Nephron (organoid): ENCODE measurements at regions not wholly inside any gene's neighbourhood (a gene's known extent, or its start where the extent isn't known, plus 50 kb on each side); places are given as distances from the start of the nearest gene placed in this dataset.

ENCODE experiments used
- H3K27ac Mint-ChIP-seq, 3 experiments: 2 replicates each; pipeline ENCODE4 v1.8.0; 2020; ENCODE audit warnings: mixed read lengths in 3 of 3, mild to moderate bottlenecking in 2 of 3, moderate library complexity in 1 of 3
- H3K27me3 Mint-ChIP-seq: 2 replicates; pipeline ENCODE4 v1.8.0; 2021; ENCODE audit warnings: low read depth, mild to moderate bottlenecking, moderate library complexity, mixed read lengths
- H3K36me3 Mint-ChIP-seq: 2 replicates; pipeline ENCODE4 v1.8.0; 2020; ENCODE audit warnings: low read depth, mixed read lengths
- H3K4me1 Mint-ChIP-seq: 2 replicates; pipeline ENCODE4 v1.8.0; 2020; ENCODE audit warnings: mixed read lengths
- H3K4me3 Mint-ChIP-seq, 3 experiments: 2 replicates each; pipeline ENCODE4 v1.8.0; 2020; ENCODE audit warnings: mild to moderate bottlenecking in 3 of 3, mixed read lengths in 3 of 3, moderate library complexity in 2 of 3
- H3K9me3 Mint-ChIP-seq: 2 replicates; pipeline ENCODE4 v1.8.0; 2020; ENCODE audit warnings: mixed read lengths
- TF ChIP-seq, protein P1 (sequence below), 3 experiments: fragments of 200-600 bp; sonication (generic); IDR thresholded peaks; one replicate each; pipeline ENCODE4 v1.5.0; 2021; ENCODE audit warnings: antibody characterized with exemption in 3 of 3; ENCODE audit not compliant: unreplicated experiment in 3 of 3

DNA sequence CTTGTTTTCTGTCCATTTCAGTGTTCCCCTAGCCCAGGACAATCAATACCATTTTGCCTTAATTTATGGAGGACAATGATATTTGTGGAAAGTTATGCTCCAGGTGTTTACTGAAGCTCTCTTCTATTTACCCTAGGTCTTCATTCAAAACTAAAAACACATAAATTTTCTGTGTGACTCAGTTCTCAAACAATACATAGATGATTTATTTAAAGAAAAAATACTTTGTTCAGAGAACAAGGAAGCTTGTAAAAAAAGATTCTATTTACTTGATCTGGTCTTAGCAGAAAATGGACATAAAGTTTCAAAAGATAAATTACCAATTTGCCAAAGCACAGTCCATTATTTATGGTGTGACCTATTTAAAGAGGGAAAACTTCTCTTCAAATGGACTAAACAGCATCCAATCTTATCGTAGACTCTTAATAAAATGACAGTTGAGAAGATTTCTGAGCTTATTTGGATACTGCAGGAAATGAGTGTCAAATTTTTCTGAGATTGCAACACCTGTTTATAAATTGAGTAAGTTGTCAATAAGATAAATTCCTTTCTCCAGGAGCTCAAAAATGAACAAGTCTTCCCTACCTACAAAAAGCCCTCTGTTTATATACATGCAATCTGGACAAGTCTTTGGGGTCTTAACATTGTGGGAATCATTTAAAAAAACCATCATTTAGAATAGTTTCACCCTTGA is 627.2 kb downstream of the PSAT1 start:
- Mint-ChIP-seq H3K36me3 (no peaks in the 10 kb centered on the region), H3K9me3 (peaks cover 8% of the 10 kb centered on the region), H3K4me1 (peaks cover 17% of the 10 kb centered on the region), H3K27ac (no peak overlapping the region), H3K27me3 (no peaks in the 10 kb centered on the region), H3K4me3 (no peak overlapping the region)
- TF ChIP-seq, protein P1, sequence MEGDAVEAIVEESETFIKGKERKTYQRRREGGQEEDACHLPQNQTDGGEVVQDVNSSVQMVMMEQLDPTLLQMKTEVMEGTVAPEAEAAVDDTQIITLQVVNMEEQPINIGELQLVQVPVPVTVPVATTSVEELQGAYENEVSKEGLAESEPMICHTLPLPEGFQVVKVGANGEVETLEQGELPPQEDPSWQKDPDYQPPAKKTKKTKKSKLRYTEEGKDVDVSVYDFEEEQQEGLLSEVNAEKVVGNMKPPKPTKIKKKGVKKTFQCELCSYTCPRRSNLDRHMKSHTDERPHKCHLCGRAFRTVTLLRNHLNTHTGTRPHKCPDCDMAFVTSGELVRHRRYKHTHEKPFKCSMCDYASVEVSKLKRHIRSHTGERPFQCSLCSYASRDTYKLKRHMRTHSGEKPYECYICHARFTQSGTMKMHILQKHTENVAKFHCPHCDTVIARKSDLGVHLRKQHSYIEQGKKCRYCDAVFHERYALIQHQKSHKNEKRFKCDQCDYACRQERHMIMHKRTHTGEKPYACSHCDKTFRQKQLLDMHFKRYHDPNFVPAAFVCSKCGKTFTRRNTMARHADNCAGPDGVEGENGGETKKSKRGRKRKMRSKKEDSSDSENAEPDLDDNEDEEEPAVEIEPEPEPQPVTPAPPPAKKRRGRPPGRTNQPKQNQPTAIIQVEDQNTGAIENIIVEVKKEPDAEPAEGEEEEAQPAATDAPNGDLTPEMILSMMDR (IDR thresholded peaks at IDR 0.05; ENCODE audit: unreplicated experiment in 3 of 3), result no peak

DNA sequence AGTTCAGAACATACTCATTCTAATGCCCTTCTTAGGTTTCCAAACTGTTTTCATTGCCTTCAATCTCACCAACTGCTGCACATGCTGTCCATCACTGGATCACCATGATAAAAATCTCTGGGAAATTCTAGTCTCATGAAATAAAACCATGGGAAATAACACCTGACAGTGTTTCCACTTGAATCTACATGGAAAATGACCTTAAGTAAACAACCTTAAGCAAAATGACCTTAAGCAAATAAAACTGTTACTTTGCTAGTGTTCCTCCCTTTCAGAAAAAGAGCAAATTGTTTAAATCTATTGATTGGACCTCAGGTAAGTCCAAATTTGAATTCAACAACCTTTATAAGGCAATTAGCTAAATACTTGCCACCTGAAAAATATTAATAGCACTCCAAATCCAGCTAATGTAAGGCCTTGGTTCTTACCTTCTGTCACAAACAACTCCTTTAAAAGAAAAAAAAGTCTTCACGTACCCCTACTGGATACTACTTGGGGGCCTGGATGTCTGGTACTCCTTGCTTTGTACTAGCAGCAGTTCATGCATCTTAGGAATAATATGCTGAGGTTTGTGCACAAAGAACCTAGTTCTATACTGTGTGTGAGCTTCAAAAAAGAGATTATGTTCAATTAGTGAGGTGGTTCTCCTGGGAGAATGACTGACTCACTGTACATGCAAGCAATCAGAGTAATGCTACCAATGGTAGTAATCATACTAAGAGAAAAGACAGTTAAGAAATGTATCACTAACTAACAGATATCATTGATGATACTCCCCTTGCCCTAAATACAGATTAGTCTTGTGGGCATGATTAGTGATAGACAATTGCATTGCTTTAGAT is 630.4 kb downstream of the PSAT1 start:
- H3K27me3 Mint-ChIP-seq, result no peaks in the 10 kb centered on the region
- no peaks in the 10 kb centered on the region for H3K9me3 Mint-ChIP-seq
- H3K36me3 Mint-ChIP-seq, result no peaks in the 10 kb centered on the region
- TF ChIP-seq, protein P1 (IDR thresholded peaks at IDR 0.05; ENCODE audit: unreplicated experiment in 3 of 3), result no peak
- peaks cover 6% of the 10 kb centered on the region for H3K4me1 Mint-ChIP-seq
- H3K4me3 Mint-ChIP-seq, result no peak overlapping the region
- H3K27ac Mint-ChIP-seq, result no peak overlapping the region

DNA sequence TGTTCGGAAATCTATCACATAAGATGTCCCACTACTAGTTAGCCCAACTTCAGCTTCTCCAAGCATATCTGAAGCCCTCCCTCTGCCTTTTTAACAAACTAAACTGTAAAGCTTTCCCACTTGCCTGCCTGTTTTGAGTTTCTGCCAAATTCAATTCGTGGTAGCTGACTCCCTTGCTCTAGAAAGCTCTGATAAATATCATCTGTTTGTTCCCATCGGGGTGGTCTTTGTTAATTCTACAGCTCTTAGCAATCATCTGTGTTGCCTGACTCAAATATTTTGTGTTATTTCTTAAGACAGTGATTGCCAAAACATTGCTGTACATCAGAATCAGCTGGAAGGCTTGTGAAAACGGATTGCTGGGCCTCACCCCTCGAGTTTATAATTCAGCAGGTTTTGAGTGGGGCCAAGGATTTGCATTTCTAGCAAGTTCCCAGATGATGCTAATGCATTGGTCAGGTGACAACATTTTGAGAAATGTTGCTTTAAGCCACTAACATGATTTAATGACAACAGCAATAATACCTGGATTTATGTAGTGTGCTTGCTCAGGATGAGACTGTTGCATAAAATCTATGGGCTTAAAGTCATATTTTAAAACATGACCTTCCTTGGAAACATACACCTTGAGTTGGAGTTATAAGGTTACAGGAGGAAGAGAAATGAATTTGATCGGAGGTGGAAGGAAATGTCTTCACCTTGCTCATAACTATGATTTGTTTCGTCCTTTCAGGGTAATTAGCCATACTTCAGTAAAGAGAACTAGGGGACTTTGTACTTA is 631.9 kb downstream of the PSAT1 start:
- no peaks in the 10 kb centered on the region for H3K27me3 Mint-ChIP-seq
- H3K9me3 Mint-ChIP-seq, result peaks cover 2% of the 10 kb centered on the region
- H3K36me3 Mint-ChIP-seq, result no peaks in the 10 kb centered on the region
- no peak overlapping the region for H3K4me3 Mint-ChIP-seq
- H3K27ac Mint-ChIP-seq, result peak overlapping the region; percentile 9 to 28 (median 15)
- peaks cover 6% of the 10 kb centered on the region for H3K4me1 Mint-ChIP-seq
- TF ChIP-seq, protein P1 (IDR thresholded peaks at IDR 0.05; ENCODE audit: unreplicated experiment in 3 of 3), result no peak

DNA sequence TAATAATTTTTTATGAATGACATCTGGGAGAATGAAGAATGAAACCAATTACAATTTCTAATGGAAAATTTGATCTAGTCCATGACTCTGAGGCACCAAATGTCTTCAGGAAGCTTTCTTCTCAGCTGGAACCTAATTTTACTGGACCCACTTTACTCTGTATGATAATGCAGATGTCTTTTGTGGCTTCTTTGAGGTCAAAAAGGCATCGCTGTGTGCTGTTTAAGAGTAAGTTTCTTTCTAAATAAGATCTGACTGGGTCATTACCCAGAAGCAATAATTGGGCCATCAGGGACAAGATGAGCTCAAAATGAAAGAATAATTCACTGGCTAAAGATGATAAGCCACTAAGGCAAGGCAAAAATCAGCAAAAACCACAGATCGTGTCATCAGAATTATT is 633.4 kb downstream of the PSAT1 start:
- Mint-ChIP-seq H3K27ac (no peak overlapping the region), H3K4me1 (peaks cover 6% of the 10 kb centered on the region), H3K36me3 (no peaks in the 10 kb centered on the region), H3K27me3 (no peaks in the 10 kb centered on the region), H3K9me3 (peaks cover 2% of the 10 kb centered on the region), H3K4me3 (no peak overlapping the region)
- TF ChIP-seq, protein P1 (IDR thresholded peaks at IDR 0.05; ENCODE audit: unreplicated experiment in 3 of 3), result no peak

DNA sequence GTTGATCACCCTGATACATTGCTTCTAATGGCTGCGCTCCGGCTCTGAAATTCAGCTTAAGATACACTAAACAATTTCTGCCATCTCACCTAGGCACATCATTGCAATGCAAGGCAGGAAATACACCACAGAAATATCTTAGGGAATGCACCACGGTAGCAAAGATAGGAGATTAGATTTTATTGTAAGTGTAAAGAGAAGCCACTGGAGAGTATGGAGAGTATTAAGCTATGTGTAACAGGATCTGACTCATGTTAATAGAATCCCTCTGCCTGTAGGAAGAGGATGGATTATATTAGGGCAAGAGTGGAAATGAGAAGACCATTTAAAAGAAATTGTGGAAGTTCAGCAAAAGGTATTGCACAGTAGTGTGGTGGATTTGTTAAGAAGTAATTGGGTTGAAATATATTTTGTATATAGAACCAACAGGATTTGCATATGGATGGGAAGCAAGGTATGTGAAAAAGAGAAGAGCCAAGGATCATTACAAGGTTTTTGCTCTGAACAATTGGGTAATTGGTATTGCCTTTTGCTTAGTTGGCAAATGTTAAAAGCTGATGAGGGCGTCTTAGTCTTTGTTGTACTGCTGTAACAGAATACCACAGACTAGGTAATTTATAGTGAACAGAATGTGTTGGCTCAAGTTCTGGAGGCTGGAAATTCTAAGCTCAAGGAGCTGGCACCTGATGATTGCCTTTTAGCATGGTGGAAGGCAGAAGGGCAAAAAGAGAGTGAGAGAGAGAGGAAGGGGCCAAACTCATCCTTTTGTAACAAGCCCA is 636.1 kb downstream of the PSAT1 start:
- Mint-ChIP-seq H3K4me3 (no peak overlapping the region), H3K4me1 (peaks cover 6% of the 10 kb centered on the region), H3K27ac (no peak overlapping the region), H3K36me3 (no peaks in the 10 kb centered on the region), H3K9me3 (peaks cover 2% of the 10 kb centered on the region), H3K27me3 (no peaks in the 10 kb centered on the region)
- TF ChIP-seq, protein P1 (IDR thresholded peaks at IDR 0.05; ENCODE audit: unreplicated experiment in 3 of 3), result no peak
